ENCODE measurements at regions not wholly inside any gene's neighbourhood (a gene's known extent, or its start where the extent isn't known, plus 50 kb on each side); places are given as distances from the start of the nearest gene placed in this dataset.
A peak's percentile ranks its signal among the peaks of the same experiment; 100 is the strongest.

GRCh38 chr4:3682236-3683076, 83.7 kb upstream of the ADRA2C start:
- no peak for ATAC-seq (ENCODE audit: low read depth)
- Histone ChIP-seq H3K9me3 (ENCODE audit: severe bottlenecking) (no peaks in the 10 kb centered on the region), H3K27me3 (ENCODE audit: insufficient read depth, poor library complexity, severe bottlenecking) (peaks cover 9% of the 10 kb centered on the region), H3K27ac (ENCODE audit: poor library complexity, severe bottlenecking) (no peak overlapping the region), H3K4me1 (ENCODE audit: insufficient read depth, poor library complexity, severe bottlenecking) (no peaks in the 10 kb centered on the region), H3K36me3 (ENCODE audit: low read depth) (no peaks in the 10 kb centered on the region), H3K4me3 (ENCODE audit: severe bottlenecking) (no peak overlapping the region)
- DNase-seq (ENCODE audit: low spot score), result no peak
- TF ChIP-seq CTCF (IDR thresholded peaks at IDR 0.05; ENCODE audit: poor library complexity, severe bottlenecking), result no peak

- H3K27ac ChIP-seq (ENCODE audit: poor library complexity, severe bottlenecking), result no peak overlapping the region
- H3K4me1 ChIP-seq (ENCODE audit: insufficient read depth, poor library complexity, severe bottlenecking), result no peaks in the 10 kb centered on the region
- no peaks in the 10 kb centered on the region for H3K9me3 ChIP-seq (ENCODE audit: severe bottlenecking)
- peaks cover 10% of the 10 kb centered on the region for H3K27me3 ChIP-seq (ENCODE audit: insufficient read depth, poor library complexity, severe bottlenecking)
- no peak for TF ChIP-seq CTCF (IDR thresholded peaks at IDR 0.05; ENCODE audit: poor library complexity, severe bottlenecking)
- no peak overlapping the region for H3K4me3 ChIP-seq (ENCODE audit: severe bottlenecking)
- H3K36me3 ChIP-seq (ENCODE audit: low read depth), result no peaks in the 10 kb centered on the region
- DNase-seq (ENCODE audit: low spot score) (no peak), ATAC-seq (ENCODE audit: low read depth) (no peak)
These were observed 85.0 kb upstream of the ADRA2C start for GRCh38 chr4:3681191-3681590.

- DNase-seq (ENCODE audit: low spot score) (no peak), ATAC-seq (ENCODE audit: low read depth) (no peak)
- H3K4me3 ChIP-seq (ENCODE audit: severe bottlenecking), result no peak overlapping the region
- no peaks in the 10 kb centered on the region for H3K4me1 ChIP-seq (ENCODE audit: insufficient read depth, poor library complexity, severe bottlenecking)
- H3K9me3 ChIP-seq (ENCODE audit: severe bottlenecking), result no peaks in the 10 kb centered on the region
- H3K27me3 ChIP-seq (ENCODE audit: insufficient read depth, poor library complexity, severe bottlenecking), result peaks cover 10% of the 10 kb centered on the region
- H3K36me3 ChIP-seq (ENCODE audit: low read depth), result no peaks in the 10 kb centered on the region
- TF ChIP-seq CTCF (IDR thresholded peaks at IDR 0.05; ENCODE audit: poor library complexity, severe bottlenecking), result no peak
- H3K27ac ChIP-seq (ENCODE audit: poor library complexity, severe bottlenecking), result no peak overlapping the region
These were observed 85.5 kb upstream of the ADRA2C start for GRCh38 chr4:3680656-3681055.

GRCh38 chr4:3679851-3680311, 86.3 kb upstream of the ADRA2C start:
- H3K36me3 ChIP-seq (ENCODE audit: low read depth), result no peaks in the 10 kb centered on the region
- H3K27ac ChIP-seq (ENCODE audit: poor library complexity, severe bottlenecking), result no peak overlapping the region
- DNase-seq (ENCODE audit: low spot score) (peak; percentile 68), ATAC-seq (ENCODE audit: low read depth) (no peak)
- no peaks in the 10 kb centered on the region for H3K9me3 ChIP-seq (ENCODE audit: severe bottlenecking)
- peaks cover 10% of the 10 kb centered on the region for H3K27me3 ChIP-seq (ENCODE audit: insufficient read depth, poor library complexity, severe bottlenecking)
- no peak for TF ChIP-seq CTCF (IDR thresholded peaks at IDR 0.05; ENCODE audit: poor library complexity, severe bottlenecking)
- H3K4me1 ChIP-seq (ENCODE audit: insufficient read depth, poor library complexity, severe bottlenecking), result no peaks in the 10 kb centered on the region
- H3K4me3 ChIP-seq (ENCODE audit: severe bottlenecking), result no peak overlapping the region
